ENCODE measurements at regions not wholly inside any gene's neighbourhood (a gene's known extent, or its start where the extent isn't known, plus 50 kb on each side); places are given as distances from the start of the nearest gene placed in this dataset.

DNA sequence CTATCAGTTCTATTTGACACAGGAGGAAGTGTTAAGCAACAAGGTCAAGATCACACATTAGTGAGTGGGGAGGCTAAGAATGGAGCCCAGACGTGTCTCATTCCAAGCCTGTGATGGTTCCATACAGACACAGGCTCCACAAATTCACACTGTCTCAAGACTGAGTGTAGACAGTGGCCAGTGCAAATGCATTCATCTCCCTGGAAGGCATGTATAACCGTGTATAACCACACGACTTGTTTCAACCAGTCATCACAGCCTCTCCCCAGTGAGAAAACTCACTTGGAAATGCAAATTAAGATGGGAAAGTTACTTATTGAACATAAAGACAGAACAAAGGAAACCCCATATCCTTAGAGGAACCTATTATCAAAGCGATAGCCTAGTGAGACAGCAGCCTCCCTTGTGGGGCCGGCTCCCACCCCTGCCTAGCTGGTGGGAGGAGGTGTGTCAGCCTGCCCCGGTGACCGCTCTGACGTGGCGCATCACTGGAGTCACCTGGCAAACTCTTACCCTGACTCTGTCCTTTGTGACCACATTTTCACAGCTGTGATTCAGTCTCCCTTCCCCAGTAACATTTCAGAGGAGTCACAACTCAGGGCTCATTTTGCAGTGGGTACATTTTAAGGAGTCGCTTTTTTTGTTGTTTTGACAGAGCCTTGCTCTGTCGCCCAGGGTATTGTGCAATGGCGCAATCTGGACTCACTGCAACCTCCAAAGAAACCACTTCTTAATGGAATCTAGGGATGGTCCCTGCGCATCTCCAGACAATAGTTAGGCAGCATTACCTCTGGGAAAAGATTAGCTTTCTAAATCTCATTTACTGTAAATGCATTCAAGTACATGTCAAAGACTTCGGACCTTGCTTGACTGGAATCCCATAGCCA lies 126.6 kb upstream of the PARD3 start:
- FAIRE-seq: no peak
- ChIA-PET POLR2A (no interaction called here), CTCF (ENCODE audit: low intra/inter-chr PET ratio, low total read pairs) (no interaction called here)
- no peaks in the 10 kb centered on the region for H4K20me1 ChIP-seq (ENCODE audit: insufficient read depth, low read length)
- H3K4me1 ChIP-seq (ENCODE audit: insufficient read depth, low read length): no peaks in the 10 kb centered on the region
- intact Hi-C loops (cut with micrococcal nuclease; ENCODE audit: unreplicated experiment) (no loop called here), in situ Hi-C loops (cut with HindIII; ENCODE audit: extremely low pct_ligation_motif_present, low pct_unique_long_range_greater_than_20kb) (no loop called here)
- BruUV-seq (replicated peaks): no TSS peak
- 47% methylated on average over 13 of the region's 14 CpGs for WGBS (ENCODE audit: low lambda C conversion rate)
- H2AFZ ChIP-seq (ENCODE audit: low read length): no peak overlapping the region
- H3K4me3 ChIP-seq (replicated peaks in 1 of 3; ENCODE audit: insufficient read depth in 1 of 3, low read depth in 2 of 3, low read length in 3 of 3): no peak overlapping the region
- H3K36me3 ChIP-seq (replicated peaks in 1 of 2; ENCODE audit: control insufficient read depth in 1 of 2, insufficient read depth in 2 of 2, low read length in 2 of 2): no peaks in the 10 kb centered on the region
- peak; percentile 83 for TF ChIP-seq CEBPB (IDR thresholded peaks at IDR 0.05; ENCODE audit: borderline replicate concordance, low read depth, low read length)
- no peak for TF ChIP-seq YEATS4 (CRISPR knock-in tag; IDR thresholded peaks at IDR 0.05; ENCODE audit: borderline replicate concordance)
- DNase-seq (ENCODE audit: low spot score): no peak
- H3K79me2 ChIP-seq (ENCODE audit: insufficient read depth, low read length): no peaks in the 10 kb centered on the region
- H3K9ac ChIP-seq (ENCODE audit: insufficient read depth, low read depth, low read length): no peak overlapping the region
- H3K27me3 ChIP-seq (ENCODE audit: control insufficient read depth in 1 of 2, insufficient read depth in 2 of 2, low read length in 2 of 2): peaks cover 0 to 5% of the 10 kb centered on the region in 2 experiments; a peak in 2 of 5 replicates
- no peak overlapping the region for H3K4me2 ChIP-seq (ENCODE audit: low read depth, low read length)
- no peaks in the 10 kb centered on the region for H3K9me3 ChIP-seq (ENCODE audit: low read length)
- ATAC-seq: no peak; the same call in 2 of the 3 replicates
- H3K27ac ChIP-seq (ENCODE audit: extremely low read length, insufficient read depth, low read length): no peak overlapping the region

DNA sequence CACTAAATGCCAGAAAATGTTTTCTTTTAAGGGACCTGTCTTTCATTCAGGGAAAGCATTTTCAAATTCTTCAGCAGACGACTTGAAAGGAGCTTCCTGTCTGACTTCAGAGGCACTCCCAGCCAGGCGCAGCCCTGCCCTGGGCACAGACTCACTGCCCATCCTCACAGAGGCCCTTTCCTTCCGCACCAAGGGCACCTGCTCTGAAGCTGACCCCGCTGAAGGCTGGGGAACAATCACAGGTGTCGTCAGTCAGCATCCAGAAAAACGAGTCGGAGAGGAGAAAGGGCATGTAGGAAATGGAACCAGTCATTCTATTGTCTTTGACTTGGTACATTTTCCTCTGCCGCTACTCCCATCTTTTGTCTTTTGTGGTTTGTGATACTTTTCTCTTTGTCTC lies 125.3 kb upstream of the PARD3 start:
- Histone ChIP-seq H3K4me2 (ENCODE audit: low read depth, low read length) (no peak overlapping the region), H3K9me3 (ENCODE audit: low read length) (no peaks in the 10 kb centered on the region), H3K27me3 (ENCODE audit: control insufficient read depth in 1 of 2, insufficient read depth in 2 of 2, low read length in 2 of 2) (peaks cover 0 to 5% of the 10 kb centered on the region in 2 experiments; a peak in 2 of 5 replicates), H3K4me1 (ENCODE audit: insufficient read depth, low read length) (no peaks in the 10 kb centered on the region), H3K79me2 (ENCODE audit: insufficient read depth, low read length) (no peaks in the 10 kb centered on the region), H3K27ac (ENCODE audit: extremely low read length, insufficient read depth, low read length) (no peak overlapping the region), H2AFZ (ENCODE audit: low read length) (no peak overlapping the region), H3K9ac (ENCODE audit: insufficient read depth, low read depth, low read length) (no peak overlapping the region), H3K4me3 (replicated peaks in 1 of 3; ENCODE audit: insufficient read depth in 1 of 3, low read depth in 2 of 3, low read length in 3 of 3) (no peak overlapping the region), H3K36me3 (replicated peaks in 1 of 2; ENCODE audit: control insufficient read depth in 1 of 2, insufficient read depth in 2 of 2, low read length in 2 of 2) (no peaks in the 10 kb centered on the region), H4K20me1 (ENCODE audit: insufficient read depth, low read length) (no peaks in the 10 kb centered on the region)
- TF ChIP-seq ZNF713 (CRISPR knock-in tag; IDR thresholded peaks at IDR 0.05) (no peak), DMTF1 (CRISPR knock-in tag; IDR thresholded peaks at IDR 0.05) (no peak), GATAD1 (CRISPR knock-in tag; IDR thresholded peaks at IDR 0.05) (no peak), GZF1 (CRISPR knock-in tag; IDR thresholded peaks at IDR 0.05) (no peak), ZNF12 (CRISPR knock-in tag; IDR thresholded peaks at IDR 0.05) (no peak), RBM39 (IDR thresholded peaks at IDR 0.05; ENCODE audit: low read depth, low read length, poor library complexity, severe bottlenecking) (no peak), GABPA (IDR thresholded peaks at IDR 0.05; ENCODE audit: low read depth, low read length) (no peak), GABPA (CRISPR knock-in tag; IDR thresholded peaks at IDR 0.05; ENCODE audit: low read depth) (no peak), SALL2 (CRISPR knock-in tag; IDR thresholded peaks at IDR 0.05) (no peak), KDM1A (CRISPR knock-in tag; IDR thresholded peaks at IDR 0.05) (no peak), JDP2 (CRISPR knock-in tag; IDR thresholded peaks at IDR 0.05; ENCODE audit: borderline replicate concordance) (no peak)
- TF ChIP-seq, protein P1, sequence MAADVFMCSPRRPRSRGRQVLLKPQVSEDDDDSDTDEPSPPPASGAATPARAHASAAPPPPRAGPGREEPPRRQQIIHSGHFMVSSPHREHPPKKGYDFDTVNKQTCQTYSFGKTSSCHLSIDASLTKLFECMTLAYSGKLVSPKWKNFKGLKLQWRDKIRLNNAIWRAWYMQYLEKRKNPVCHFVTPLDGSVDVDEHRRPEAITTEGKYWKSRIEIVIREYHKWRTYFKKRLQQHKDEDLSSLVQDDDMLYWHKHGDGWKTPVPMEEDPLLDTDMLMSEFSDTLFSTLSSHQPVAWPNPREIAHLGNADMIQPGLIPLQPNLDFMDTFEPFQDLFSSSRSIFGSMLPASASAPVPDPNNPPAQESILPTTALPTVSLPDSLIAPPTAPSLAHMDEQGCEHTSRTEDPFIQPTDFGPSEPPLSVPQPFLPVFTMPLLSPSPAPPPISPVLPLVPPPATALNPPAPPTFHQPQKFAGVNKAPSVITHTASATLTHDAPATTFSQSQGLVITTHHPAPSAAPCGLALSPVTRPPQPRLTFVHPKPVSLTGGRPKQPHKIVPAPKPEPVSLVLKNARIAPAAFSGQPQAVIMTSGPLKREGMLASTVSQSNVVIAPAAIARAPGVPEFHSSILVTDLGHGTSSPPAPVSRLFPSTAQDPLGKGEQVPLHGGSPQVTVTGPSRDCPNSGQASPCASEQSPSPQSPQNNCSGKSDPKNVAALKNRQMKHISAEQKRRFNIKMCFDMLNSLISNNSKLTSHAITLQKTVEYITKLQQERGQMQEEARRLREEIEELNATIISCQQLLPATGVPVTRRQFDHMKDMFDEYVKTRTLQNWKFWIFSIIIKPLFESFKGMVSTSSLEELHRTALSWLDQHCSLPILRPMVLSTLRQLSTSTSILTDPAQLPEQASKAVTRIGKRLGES (CRISPR knock-in tag; IDR thresholded peaks at IDR 0.05; ENCODE audit: borderline replicate concordance): no peak
- no peak for ATAC-seq
- no TSS peak for BruUV-seq (replicated peaks)
- FAIRE-seq: no peak
- in situ Hi-C loops (cut with HindIII; ENCODE audit: extremely low pct_ligation_motif_present, low pct_unique_long_range_greater_than_20kb) (no loop called here), intact Hi-C loops (cut with micrococcal nuclease; ENCODE audit: unreplicated experiment) (no loop called here)
- 59% methylated on average over 8 of the region's 8 CpGs for WGBS (ENCODE audit: low lambda C conversion rate)
- ChIA-PET CTCF (ENCODE audit: low intra/inter-chr PET ratio, low total read pairs) (no interaction called here), POLR2A (no interaction called here)
- no peak for DNase-seq (ENCODE audit: low spot score)
